COLO668 (cell line): ENCODE measurements at regions not wholly inside any gene's neighbourhood (a gene's known extent, or its start where the extent isn't known, plus 50 kb on each side); places are given as distances from the start of the nearest gene placed in this dataset.

Source experiments
- DNase-seq: peaks from one replicate; lab custom pipeline; 2025; ENCODE audit not compliant: unreplicated experiment; lab: John Stamatoyannopoulos, UW

GRCh38 chr10:130807096-130807495 is 504.4 kb downstream of the TCERG1L start:
- DNase-seq: no peak

- DNase-seq: no peak
Observed at GRCh38 chr10:130807721-130808120, 503.8 kb downstream of the TCERG1L start.

DNA sequence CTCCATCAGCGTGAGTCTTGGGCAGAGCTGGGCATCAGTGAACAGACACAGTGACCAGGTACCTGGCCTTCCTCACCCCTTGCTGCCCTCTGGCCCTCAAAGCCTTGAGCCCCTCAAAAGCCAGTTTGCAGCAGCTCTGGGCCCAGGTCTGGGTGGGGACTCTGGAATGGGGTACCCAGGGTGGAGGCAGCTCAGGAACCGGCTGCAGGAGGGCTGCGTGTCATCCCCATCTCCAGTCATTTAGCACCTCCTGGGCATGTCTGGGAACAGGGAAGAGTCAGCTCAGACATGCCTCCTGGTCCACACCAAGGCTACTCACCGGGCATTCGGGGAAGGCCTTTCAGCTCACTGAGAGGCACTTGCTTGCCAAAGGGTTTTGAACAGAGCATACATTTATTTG is 503.3 kb downstream of the TCERG1L start:
- DNase-seq: no peak

GRCh38 chr10:130808686-130809085 is 502.8 kb downstream of the TCERG1L start:
- DNase-seq: no peak

DNA sequence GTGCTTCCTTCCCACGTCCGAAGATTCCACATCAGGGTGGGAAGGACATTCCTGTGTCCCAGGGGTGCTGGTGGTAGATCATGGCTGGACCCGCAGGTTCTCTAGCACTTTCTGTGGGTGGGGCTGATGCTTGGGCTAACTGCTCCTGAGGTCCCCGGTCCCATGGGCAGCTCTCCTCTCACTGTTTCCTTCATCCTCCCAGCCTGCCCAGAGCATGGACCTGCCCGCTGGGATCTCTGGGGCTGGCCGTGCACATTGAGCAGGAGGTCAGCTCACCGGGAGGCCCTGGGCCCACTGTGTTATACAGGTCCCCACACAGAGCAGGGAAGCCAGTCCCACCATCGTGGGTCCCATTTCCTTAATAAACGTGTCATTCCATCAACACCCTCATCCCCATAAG is 502.3 kb downstream of the TCERG1L start:
- no peak for DNase-seq

- no peak for DNase-seq
Observed at GRCh38 chr10:130809761-130810515, 501.6 kb downstream of the TCERG1L start.

DNA sequence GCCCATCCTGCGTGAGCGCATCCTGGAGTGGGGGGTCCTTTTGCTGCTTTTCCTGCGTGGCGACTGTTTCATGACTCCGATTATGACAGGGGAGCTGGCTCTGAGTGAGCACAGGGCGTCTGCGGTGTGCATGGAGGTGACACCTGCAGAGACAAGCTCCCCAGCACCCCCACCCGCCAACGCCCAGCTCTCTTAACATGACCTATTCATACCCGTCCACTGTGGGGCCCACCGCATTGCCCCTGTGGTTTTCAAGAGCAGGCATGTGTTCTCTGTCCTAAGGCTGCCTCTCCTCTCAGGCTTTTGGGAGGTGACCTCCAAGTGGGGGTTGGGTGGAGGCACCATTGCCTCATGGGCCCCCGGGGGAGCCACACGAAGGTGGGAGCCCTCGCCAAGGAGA is 500.7 kb downstream of the TCERG1L start:
- DNase-seq: no peak

DNA sequence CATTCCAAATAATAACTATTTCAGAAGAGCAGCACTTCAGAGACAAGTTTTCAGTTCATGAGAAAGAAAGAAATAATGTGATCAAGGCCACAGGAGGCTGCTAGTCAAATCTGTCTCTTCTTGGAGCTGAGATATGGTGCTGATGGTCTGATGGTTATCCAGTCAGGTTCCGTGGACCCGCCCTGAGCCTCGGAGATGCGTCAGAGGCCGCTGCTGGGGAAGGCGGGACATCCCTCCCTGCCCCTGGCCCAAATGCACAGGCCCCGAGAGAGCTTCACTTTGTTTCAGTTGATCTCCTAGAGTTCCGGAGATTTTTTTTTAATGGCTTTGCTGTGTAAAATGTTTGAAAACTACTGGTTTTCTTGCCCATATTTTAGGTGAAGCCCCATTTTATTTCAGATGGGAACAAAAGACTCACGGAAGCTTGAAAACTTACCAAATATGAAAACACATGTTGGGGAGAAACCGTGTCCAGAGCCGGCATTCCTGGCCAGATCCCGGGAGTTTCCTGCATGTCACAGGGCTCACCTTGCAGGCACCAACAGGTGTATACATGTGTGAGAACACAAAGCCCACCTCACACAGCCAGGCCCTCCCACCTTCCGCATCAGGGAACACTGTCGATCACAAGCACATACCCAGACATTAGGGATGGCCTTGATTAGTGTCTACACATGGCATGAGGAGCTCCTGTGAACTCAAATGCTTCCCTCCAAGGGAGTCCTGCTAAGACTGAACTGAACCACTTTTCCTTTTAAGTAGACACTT is 499.0 kb downstream of the TCERG1L start:
- no peak for DNase-seq

DNA sequence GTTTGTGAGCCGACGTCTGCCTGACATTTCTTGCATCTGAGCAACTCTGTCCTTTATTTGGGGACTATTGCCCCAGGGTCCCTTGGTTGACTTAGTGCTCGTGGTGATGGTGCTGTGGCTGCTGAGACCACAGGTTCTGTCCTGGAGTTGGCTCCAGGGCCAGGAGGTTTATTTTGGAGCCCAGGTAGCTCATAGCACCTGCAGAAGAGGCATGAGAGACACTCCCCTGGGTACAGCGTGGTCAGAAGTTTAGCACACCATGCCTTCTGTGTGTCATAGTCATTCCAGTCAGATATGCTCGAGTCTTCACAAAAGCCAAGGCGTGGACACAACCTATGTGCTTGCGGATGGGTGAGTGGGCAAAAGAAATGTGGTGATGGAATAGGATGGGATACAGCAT is 496.9 kb downstream of the TCERG1L start:
- DNase-seq: no peak

GRCh38 chr10:130816116-130816901 is 495.2 kb downstream of the TCERG1L start:
- DNase-seq: no peak

GRCh38 chr10:130817046-130817624 is 494.4 kb downstream of the TCERG1L start:
- DNase-seq: no peak

DNA sequence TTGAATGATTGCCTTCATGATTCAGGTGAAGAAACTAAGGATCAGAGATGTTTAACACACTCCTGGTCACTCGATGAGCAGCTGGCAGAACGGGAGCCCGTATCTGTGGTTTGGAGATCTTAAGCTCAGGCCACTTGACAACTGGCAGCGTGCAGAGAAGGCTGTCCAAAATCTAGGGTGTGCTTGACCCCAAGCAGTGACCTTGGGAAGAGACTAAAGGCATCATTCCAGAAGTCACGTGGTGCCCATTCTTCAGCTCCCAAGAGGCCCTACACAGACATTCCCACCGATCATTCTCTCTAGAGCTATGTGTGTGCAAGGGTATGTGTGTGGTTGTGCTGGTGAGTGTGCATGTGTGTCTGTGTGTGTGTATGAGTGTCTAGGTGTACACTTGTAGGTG is 493.8 kb downstream of the TCERG1L start:
- no peak for DNase-seq

- no peak for DNase-seq
Observed at GRCh38 chr10:130820880-130821482, 490.5 kb downstream of the TCERG1L start.

GRCh38 chr10:130824230-130825014 is 487.1 kb downstream of the TCERG1L start:
- no peak for DNase-seq

- no peak for DNase-seq
Observed at GRCh38 chr10:130833596-130833995, 477.9 kb downstream of the TCERG1L start.

DNA sequence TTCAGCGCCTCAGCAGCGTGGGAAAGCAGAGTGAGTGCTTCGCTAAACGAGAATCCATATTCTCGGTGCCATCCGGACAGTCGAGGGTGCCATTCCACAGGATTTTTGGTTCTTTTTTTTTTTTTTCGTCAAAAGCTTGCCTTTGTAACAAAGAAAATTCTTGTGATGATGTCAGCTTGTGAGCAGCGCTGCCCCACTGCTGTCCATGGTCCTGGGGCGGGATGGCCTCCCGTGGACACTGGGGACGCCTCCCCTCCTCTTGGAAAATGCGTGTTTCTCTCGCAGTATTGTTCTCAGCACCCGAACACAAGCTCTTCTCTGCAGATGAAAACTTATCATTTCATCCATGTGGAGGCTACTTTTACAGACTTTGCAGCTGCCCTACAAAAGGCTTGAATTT is 477.4 kb downstream of the TCERG1L start:
- DNase-seq: no peak

DNA sequence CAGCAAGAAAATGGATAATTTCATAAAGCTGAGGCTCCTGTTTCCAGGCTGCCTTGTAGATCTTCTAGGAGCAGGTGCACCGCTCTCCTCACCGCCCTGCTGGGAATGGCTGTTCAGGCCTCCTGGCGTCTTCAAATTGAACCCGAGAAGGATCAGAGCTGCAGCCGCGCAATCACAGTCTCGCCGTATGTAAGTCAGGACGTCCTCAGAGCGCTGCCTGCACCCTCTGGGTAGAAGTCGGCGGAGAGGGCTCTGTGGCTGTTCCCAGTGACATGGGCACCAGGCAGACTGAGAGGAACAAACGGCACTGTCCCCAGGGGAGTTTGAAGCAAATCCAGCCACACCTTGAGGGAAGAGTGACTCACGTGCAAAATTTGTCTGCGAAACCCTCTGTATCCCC is 476.9 kb downstream of the TCERG1L start:
- DNase-seq: no peak

DNA sequence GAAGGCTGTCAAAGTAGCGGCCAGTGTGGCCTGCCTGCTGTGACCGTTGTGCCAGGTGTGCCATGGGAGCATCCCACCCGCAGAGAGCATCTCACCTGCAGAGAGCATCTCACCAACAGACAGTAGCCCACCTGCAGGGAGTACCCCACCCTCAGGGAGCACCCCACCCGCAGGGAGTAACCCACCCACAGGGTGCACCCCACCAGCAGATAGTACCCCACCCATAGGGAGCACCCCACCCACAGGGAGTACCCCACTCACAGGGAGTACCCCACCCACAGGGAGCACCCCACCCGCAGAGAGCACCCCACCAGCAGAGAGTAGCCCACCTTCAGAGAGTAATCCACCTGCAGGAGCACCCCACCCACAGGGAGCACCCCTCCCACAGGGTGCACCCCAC is 476.5 kb downstream of the TCERG1L start:
- DNase-seq: no peak

GRCh38 chr10:130836344-130836743 is 475.2 kb downstream of the TCERG1L start:
- no peak for DNase-seq

GRCh38 chr10:130843051-130843653 is 468.4 kb downstream of the TCERG1L start:
- DNase-seq: no peak
